NCI-H146 treated with DMSO at 0.1 percent for 48 hours (cell line): ENCODE measurements at regions not wholly inside any gene's neighbourhood (a gene's known extent, or its start where the extent isn't known, plus 50 kb on each side); places are given as distances from the start of the nearest gene placed in this dataset.
"Not testable (repeated sequence)": the region's sequence is repeated elsewhere in the genome, so short reads cannot be mapped to it uniquely, and the experiment has no call there.

ENCODE experiments used
- DNase-seq: peaks from one replicate; lab custom pipeline; 2025; ENCODE audit not compliant: unreplicated experiment; lab: John Stamatoyannopoulos, UW

DNA sequence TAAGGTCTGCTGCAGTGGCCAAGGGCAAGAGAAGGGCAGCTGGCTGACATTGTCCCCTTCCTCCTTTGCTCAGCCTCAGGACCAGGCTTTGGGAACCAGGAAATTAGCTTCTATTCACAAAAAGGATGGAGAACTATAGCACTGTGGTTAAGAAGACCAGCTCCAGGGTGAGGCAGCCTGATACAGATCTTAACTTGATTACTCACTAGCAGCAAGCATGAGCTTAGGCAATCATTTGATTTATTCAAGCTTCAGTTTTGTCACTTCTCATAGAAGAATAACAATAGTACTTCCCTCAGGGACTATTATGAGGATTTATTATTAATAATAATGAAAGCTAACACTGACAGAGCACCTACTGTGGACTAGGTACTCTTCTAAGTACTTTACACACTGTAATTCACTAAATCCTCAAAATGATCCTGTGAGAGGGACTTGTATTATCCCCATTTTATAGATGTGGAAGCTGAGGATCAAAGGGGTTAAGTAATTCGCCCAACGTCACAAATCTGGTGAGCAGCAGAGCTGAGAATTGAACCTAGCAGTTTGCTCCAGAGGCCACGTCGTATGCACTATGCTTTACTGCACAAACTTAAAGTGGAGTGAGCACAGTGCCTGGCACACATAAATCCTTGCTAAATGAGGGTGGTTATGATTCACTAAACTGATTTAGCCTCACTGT, 130.4 kb upstream of the PAK3 start:
- no peak for DNase-seq

- DNase-seq, result no peak
Measured at GRCh38 chrX:110964786-110965185, 131.2 kb upstream of the PAK3 start.

DNA sequence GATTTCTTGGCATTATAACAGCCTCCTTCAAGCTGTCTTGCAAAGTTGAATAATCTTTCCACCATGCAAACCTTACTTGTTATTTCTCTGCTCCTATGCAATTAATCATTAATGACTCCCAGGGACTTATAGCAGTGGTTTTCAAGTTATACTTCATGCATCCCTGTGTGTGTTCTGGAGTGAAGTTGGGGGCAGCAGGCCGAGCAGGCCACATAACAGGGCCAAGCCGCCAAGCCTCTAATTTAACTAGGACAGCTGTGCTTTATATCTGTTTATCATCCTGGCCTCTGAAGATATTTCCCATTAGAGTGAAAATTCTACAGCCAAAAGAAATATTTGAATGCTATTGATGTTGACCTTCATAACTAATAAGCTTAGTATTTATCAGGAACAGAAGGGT, 133.5 kb upstream of the PAK3 start:
- no peak for DNase-seq

- no peak for DNase-seq
Measured at GRCh38 chrX:110955706-110956105, 140.3 kb upstream of the PAK3 start.

DNA sequence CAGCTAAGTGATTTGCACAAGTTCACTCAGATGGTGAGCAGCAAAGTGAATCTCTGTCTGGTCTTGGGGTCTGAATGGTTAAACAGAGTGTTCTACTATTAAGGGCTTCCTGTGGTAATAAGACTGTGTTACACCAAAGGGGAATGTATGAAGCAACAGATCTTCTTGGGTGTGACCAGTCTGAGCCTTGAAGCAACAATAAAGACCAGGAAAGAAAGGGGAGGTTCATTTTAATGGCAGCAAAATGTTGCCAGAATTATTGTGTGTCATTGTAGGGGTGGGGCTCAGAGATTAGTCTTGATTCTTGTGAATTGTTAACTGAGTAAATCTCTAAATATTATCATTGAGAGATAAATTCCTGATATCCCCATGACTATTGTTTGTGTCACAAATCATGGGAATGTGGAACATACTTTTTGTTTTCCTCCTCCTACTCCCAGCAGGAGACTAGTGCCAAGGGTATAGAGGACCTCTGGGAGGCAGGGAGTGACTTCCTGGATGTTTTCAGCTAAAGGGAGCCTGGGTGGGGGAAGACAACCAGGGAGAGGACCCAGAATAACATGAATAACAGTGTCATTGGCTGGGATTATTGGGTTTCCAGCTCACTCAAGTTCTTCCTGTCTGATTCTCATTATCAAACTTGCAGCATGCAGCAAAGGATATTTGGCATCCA, 141.4 kb upstream of the PAK3 start:
- no peak for DNase-seq

- DNase-seq, result no peak
Measured at GRCh38 chrX:110951472-110952269, 144.3 kb upstream of the PAK3 start.

- DNase-seq, result no peak
Measured at GRCh38 chrX:110944751-110945675, 149.4 kb upstream of the CHRDL1 start.

DNA sequence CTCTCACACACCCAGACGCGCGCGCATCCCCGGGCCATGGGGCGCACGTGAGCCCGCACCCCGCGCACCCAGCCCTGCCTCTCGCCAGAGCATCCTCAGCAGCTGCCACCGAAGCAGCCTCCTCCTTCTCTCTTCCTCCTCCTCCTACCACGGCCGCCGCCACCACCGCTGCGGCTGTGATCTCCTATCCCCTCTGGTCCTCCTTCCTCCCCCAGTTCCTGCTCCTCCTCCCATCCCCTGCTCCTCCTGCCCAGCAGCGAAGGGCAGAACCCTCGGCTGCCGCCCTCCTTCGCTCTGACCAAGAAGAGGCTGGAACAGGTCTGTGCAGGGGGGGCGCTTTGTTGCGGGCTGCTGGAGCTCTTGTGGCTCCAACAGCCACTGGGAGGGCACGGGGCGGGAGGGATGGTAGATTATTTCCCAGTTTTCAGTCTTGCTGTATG, 148.7 kb upstream of the CHRDL1 start:
- DNase-seq, result no peak

- no peak for DNase-seq
Measured at GRCh38 chrX:110941906-110942305, 146.3 kb upstream of the CHRDL1 start.

GRCh38 chrX:110938977-110939732, 143.5 kb upstream of the CHRDL1 start:
- DNase-seq, result no peak

DNA sequence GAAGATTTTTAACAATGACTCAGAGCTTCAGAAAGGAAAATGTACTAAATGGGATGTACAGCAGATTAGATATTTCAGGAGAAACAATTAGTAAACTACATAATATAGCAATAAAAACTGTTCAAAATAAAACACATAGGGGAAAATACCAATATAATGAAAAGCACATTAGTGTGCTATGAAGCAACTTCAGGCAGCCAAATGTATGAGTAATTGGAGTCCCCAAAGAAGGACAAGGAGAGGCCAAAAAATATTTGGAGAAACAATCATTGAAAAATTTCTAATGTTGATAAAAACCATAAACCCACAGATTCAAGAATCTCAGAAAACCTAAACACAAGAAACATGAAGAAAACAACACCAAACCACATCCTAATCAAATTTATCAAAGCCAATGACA, 129.3 kb upstream of the CHRDL1 start:
- DNase-seq, result no peak

DNA sequence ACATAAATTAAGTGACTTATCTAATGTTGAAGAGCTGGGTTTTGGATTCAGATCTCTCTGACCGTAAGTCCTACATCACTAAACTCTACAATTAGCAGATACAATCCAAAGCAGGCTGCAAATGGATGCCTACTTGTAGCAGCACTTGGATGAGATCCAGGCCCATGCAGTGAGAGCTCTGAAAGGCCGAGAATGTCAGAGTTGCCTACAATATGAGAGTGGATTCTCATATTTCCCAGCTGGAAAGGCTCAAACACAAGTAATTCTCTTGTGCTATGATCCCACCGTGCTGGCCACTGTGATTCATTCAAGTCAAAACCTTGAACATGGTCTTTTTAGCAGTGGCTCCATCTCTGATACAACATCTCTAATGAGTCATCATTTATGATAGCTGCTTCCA, 125.4 kb upstream of the CHRDL1 start:
- no peak for DNase-seq

- DNase-seq, result no peak
Measured at GRCh38 chrX:110915570-110915969, 120.0 kb upstream of the CHRDL1 start.

GRCh38 chrX:110915111-110915510, 119.5 kb upstream of the CHRDL1 start:
- DNase-seq, result no peak

DNA sequence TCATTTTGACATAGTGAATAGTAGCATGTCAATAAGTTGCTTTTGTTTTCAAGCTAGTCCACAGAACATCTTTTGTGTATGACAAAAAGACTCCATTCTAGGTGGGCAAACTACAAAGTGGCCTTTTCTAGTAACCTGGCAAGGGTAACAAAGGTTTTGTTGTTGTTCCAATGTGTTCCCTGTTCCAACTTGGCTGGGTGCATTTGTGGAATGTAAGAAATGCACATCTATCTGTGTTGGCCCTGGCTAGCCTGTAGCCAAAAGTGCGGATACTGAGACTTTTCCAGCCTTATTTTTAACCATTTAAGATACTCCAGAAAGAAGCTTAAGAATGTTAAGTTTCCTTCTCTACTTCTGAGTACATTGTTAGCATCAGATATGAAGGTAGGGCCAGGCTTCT, 118.7 kb upstream of the CHRDL1 start:
- DNase-seq, result no peak

GRCh38 chrX:110904747-110905146, 109.1 kb upstream of the CHRDL1 start:
- not testable (repeated sequence) for DNase-seq

DNA sequence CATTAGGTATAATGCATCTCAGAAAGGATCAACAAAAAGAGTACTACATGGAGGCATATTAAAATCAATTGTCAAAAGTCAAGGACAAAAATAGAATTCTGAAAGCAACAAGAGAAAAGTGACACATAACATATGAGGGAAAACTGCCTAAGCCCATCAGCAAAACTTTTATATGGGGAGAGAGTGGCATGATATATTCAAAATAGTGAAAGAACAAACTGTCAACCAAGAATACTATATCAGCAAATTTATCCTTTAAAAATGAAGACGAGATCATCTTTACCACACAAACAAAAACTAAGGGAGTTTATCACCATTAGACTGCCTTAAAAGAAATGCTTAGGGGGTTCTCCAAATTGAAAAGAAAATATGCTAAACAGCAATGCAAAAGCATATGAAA, 86.4 kb upstream of the CHRDL1 start:
- no peak for DNase-seq

GRCh38 chrX:110877326-110877725, 81.7 kb upstream of the CHRDL1 start:
- no peak for DNase-seq

GRCh38 chrX:110871839-110872238, 76.2 kb upstream of the CHRDL1 start:
- no peak for DNase-seq

GRCh38 chrX:110866421-110866820, 70.8 kb upstream of the CHRDL1 start:
- DNase-seq, result no peak
